Spinal cord (tissue), 9 donors: ENCODE measurements at regions not wholly inside any gene's neighbourhood (a gene's known extent, or its start where the extent isn't known, plus 50 kb on each side); places are given as distances from the start of the nearest gene placed in this dataset.
A peak's percentile ranks its signal among the peaks of the same experiment; 100 is the strongest.

ENCODE experiments used
- DNase-seq, 6 donors: peaks; one replicate each; pipeline versions ENCODE4 v3.0.0 to v3.0.0-alpha.2; 2013 to 2015; ENCODE audit warnings: low spot score in 6 of 6, low read depth in 4 of 6
- H3K27ac ChIP-seq: one replicate; pipeline ENCODE4 v1.5.1; 2013; ENCODE audit warnings: low read depth, low read length, control low read depth
- H3K27me3 ChIP-seq: one replicate; pipeline ENCODE4 v1.6.1; 2013; ENCODE audit warnings: low read length; ENCODE audit not compliant: control insufficient read depth, insufficient read depth
- H3K36me3 ChIP-seq: one replicate; pipeline ENCODE4 v1.6.1; 2013; ENCODE audit warnings: low read length; ENCODE audit not compliant: control insufficient read depth, insufficient read depth
- H3K4me1 ChIP-seq: one replicate; pipeline ENCODE4 v1.6.1; 2013; ENCODE audit warnings: low read length; ENCODE audit not compliant: control insufficient read depth, insufficient read depth
- H3K4me3 ChIP-seq: one replicate; pipeline ENCODE4 v1.5.1; 2013; ENCODE audit warnings: low read depth, low read length, control low read depth
- H3K9me3 ChIP-seq: one replicate; pipeline ENCODE4 v1.6.1; 2013; ENCODE audit warnings: low read length; ENCODE audit not compliant: control insufficient read depth, insufficient read depth
- WGBS: methylation state at CpG from one replicate; pipeline ENCODE4 v1.1.5; 2013; ENCODE audit warnings: missing lambda C conversion rate; ENCODE audit not compliant: insufficient coverage; 5-methylcytosine and 5-hydroxymethylcytosine counted together
- donor health status: healthy.

DNA sequence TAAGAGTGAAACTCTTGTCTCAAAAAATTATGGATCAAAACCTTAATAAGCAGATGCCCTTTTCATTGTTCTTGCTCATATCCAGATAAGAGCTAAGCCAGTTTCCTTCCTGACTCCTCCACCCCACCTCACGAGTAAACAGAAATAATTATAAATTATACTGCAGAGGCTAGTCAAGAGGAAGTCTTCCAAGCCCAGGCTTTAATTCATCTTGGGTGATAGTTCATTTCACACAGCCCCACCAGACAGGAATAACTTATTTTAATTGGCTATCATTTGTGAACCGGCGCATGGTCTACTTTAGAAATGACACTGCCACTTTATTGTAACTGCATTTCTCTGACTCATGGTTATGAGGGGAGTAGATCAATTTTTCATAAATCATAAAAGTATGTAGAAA lies 102.0 kb downstream of the BTBD3 start:
- WGBS = no CpG with 5 or more reads among the region's 3 CpGs
- H3K27me3 ChIP-seq = no peaks in the 10 kb centered on the region

DNA sequence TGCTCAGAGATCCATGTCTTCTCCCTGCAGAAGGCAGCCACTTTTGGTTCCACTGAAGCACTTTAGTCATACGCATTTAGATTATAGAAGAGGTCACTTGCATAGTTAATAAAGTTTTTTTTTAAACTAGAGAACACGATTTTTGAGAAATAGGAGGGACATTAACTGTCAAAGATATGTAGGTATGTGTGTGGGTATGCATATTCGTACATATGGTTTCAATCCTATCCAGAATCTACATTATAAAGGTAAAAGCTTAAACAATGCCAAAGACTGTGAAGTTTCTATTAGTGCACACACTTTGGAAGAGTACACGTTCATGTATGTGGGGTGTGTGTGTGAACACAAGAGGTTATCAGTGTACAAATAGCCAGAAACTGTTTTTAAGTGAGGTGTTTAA lies 103.2 kb downstream of the BTBD3 start:
- Histone ChIP-seq H3K4me3 (no peak overlapping the region), H3K27me3 (no peaks in the 10 kb centered on the region), H3K27ac (no peak overlapping the region), H3K4me1 (no peaks in the 10 kb centered on the region), H3K36me3 (no peaks in the 10 kb centered on the region), H3K9me3 (no peaks in the 10 kb centered on the region)
- 100% methylated on average over 1 of the region's 4 CpGs for WGBS
- DNase-seq = no peak

More for the DNA sequence above, 102.0 kb downstream of the BTBD3 start:
- Histone ChIP-seq H3K27ac (no peak overlapping the region), H3K4me3 (no peak overlapping the region), H3K4me1 (no peaks in the 10 kb centered on the region), H3K9me3 (no peaks in the 10 kb centered on the region), H3K36me3 (no peaks in the 10 kb centered on the region)
- DNase-seq = no peak

DNA sequence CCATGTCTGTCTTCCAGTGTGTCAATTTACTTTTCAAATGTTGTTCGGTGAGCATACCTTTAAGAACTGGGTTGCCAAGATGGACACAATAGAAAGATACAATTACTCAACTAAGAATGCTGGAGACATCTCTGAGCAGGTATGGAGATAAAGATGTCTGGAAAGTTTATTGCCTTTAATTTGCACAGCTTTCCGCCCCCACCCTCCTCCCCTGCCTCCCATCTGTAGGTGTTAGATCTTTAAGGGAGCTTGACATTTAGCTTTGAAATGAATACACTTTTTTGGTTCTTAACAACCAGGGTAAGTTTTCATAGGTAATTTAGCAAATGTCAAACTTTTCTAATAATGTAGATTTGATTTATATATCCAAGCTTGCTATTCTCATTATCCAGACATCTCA lies 104.4 kb downstream of the BTBD3 start:
- Histone ChIP-seq H3K4me3 (no peak overlapping the region), H3K9me3 (no peaks in the 10 kb centered on the region), H3K27ac (no peak overlapping the region), H3K27me3 (no peaks in the 10 kb centered on the region), H3K36me3 (no peaks in the 10 kb centered on the region), H3K4me1 (no peaks in the 10 kb centered on the region)
- DNase-seq = no peak
- WGBS = no CpG with 5 or more reads among the region's 2 CpGs

DNA sequence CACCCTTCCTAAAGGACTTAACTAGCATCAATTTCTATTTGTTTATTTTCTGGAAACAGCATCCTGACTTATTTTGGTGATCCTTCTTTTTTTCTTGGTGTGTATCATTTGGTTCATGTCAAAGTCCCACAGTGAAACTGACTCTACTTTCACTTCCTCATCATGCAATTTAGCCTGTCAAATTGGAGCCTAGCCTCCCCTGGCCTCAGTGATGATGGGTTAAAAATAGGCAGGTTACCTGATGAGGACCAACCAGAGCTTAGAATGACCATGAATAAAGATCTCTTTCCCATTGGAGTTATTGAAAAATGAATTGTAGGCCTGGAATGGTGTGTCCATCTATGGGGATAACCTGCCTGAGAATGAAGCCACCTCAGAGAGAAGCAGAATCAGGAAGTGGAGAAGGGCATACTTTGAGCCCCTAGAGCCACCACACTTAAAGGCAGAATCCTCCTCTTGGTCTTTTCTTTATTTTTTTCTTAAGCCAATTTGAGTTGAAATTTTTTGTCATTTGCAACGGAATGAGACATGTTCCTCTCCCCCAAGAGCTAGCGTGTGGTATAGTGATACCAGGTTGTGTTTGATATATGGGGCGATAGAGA lies 105.6 kb downstream of the BTBD3 start:
- H3K36me3 ChIP-seq = no peaks in the 10 kb centered on the region
- H3K9me3 ChIP-seq = no peaks in the 10 kb centered on the region
- no peak overlapping the region for H3K27ac ChIP-seq
- H3K4me3 ChIP-seq = no peak overlapping the region
- H3K4me1 ChIP-seq = no peaks in the 10 kb centered on the region
- no peak for DNase-seq
- 100% methylated on average over 3 of the region's 3 CpGs for WGBS
- no peaks in the 10 kb centered on the region for H3K27me3 ChIP-seq

DNA sequence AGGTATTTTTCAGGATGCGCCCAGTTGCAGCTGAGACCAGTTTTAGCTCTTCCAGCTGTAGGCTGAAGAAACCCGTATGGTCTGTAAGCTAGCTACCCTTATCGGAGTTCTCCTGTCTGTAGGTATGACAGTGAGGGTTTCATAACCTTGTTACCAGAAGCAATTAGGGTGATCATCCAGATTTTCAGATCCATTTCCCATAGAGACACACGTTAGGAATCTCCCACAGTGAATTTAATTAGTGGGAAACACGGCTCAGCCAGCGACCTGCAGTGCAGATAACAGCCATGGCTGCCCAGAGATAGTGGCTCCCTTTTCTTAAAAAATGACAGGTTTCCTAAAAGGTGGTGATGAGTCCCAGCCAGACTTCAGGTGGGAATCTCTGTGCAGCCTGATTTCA lies 111.1 kb downstream of the BTBD3 start:
- no peak overlapping the region for H3K4me3 ChIP-seq

DNA sequence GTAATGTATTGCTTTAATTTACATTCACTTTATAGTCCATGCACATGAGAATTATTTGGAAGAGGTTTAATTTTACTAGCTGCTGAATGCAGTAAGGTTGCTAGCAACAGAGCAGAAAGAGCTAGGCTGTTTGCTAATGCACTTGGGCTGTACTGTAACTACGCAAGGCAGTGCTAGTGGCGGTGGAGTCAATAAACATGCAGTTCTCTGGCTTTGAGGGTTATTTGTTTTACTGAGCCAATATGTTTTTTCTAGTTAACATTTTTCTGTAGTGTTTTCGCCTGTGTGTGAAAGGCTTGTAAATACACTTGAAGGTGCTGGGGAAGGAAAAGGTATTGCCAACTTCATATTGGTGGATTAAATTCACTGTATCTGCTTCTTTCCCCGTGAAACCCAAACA lies 112.8 kb downstream of the BTBD3 start:
- H3K4me1 ChIP-seq = no peaks in the 10 kb centered on the region
- peak in 2 of 6 donors; percentile 41 to 78 for DNase-seq
- no peak overlapping the region for H3K4me3 ChIP-seq
- H3K27ac ChIP-seq = no peak overlapping the region
- H3K36me3 ChIP-seq = no peaks in the 10 kb centered on the region
- 63% methylated on average over 2 of the region's 4 CpGs for WGBS
- H3K27me3 ChIP-seq = no peaks in the 10 kb centered on the region
- no peaks in the 10 kb centered on the region for H3K9me3 ChIP-seq

More for the DNA sequence above, 111.1 kb downstream of the BTBD3 start:
- DNase-seq = no peak
- no peaks in the 10 kb centered on the region for H3K9me3 ChIP-seq
- no peak overlapping the region for H3K27ac ChIP-seq
- 66% methylated on average over 5 of the region's 6 CpGs for WGBS
- H3K4me1 ChIP-seq = no peaks in the 10 kb centered on the region
- H3K36me3 ChIP-seq = no peaks in the 10 kb centered on the region
- H3K27me3 ChIP-seq = no peaks in the 10 kb centered on the region

DNA sequence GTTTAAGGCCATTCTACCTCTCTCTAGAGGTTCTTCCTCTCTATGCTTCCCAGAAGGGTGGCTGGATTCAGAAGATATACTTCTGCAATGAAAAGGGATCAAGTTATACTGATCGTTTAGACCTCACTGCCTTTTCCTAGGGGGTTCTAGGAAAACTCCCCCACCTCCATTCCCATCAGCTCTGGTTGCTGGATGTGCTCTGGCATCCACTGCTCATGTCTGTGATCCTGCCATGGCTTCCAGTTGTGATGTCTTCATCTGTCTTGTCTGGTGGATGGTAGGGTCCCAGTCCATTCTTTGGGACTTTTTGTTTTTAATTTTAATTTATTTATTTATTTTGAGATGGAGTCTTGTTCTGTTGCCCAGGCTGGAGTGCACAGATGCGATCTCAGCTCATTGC lies 118.4 kb downstream of the BTBD3 start:
- H3K9me3 ChIP-seq = no peaks in the 10 kb centered on the region
- H3K27me3 ChIP-seq = no peaks in the 10 kb centered on the region
- no peaks in the 10 kb centered on the region for H3K36me3 ChIP-seq
- DNase-seq = no peak
- no peak overlapping the region for H3K4me3 ChIP-seq
- no peaks in the 10 kb centered on the region for H3K4me1 ChIP-seq
- no peak overlapping the region for H3K27ac ChIP-seq
- 100% methylated on average over 1 of the region's 2 CpGs for WGBS

DNA sequence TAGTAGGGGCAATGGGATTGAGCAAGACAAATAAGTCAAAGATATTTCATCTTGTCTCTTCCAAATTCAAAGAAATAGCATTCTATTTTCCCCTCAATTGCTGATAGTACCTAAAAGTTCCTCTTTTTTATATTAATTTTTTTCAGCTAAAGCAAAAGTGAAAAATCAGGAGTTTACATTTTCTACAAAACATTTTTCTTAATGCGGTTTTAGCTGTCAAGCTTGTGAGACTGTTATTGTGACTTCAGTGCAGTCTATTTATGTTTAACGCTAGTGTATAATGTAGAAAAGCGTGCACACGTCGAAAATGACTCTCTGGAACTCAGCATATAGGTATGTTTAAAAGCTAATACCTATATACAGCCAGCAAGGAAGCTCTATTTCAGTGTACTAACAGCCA lies 119.8 kb downstream of the BTBD3 start:
- no peaks in the 10 kb centered on the region for H3K9me3 ChIP-seq
- H3K27ac ChIP-seq = no peak overlapping the region
- no peaks in the 10 kb centered on the region for H3K36me3 ChIP-seq
- WGBS = no CpG with 5 or more reads among the region's 5 CpGs
- H3K27me3 ChIP-seq = no peaks in the 10 kb centered on the region
- DNase-seq = no peak
- H3K4me3 ChIP-seq = no peak overlapping the region
- H3K4me1 ChIP-seq = no peaks in the 10 kb centered on the region

DNA sequence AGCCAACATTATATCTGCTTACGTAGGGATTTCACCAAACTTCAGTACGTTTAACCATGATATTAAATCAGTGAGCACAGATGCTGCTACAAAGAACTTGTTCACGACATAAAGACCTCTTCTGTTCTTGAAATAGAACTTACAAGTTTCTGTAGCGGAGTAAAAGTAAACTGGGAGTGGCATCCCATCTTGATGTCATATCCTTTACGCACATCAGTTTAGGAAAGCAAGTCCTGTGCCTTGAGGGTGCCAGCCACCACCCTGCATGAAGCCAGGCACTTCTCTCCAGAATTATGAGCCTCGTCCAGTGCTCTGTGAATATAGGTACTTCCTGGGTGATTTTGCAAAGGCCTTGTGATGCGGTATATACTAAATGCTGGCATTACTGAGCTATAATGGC lies 122.6 kb downstream of the BTBD3 start:
- no peak overlapping the region for H3K27ac ChIP-seq
- no peaks in the 10 kb centered on the region for H3K4me1 ChIP-seq
- H3K4me3 ChIP-seq = no peak overlapping the region
- 85% methylated on average over 4 of the region's 7 CpGs for WGBS
- DNase-seq = no peak
- no peaks in the 10 kb centered on the region for H3K9me3 ChIP-seq
- H3K27me3 ChIP-seq = no peaks in the 10 kb centered on the region
- H3K36me3 ChIP-seq = no peaks in the 10 kb centered on the region

DNA sequence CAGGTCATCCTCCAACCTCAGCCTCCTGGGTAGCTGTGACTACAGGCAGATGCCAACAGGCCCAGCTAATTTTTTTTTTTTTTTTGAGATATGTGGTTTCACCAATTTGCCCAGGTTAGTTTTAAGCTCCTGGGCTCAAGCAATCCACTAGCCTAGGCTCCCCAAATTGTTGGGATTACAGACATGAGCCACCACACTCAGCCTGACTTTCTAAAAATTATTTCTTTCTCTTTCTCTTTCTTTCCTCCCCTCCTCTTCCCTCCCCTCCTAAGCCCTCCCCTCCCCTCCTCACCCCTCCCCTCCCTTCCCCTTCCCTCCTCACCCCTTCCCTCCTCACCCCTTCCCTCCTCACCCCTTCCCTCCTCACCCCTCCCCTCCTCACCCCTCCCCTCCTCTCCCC lies 127.3 kb downstream of the BTBD3 start:
- no peak for DNase-seq
- no peaks in the 10 kb centered on the region for H3K36me3 ChIP-seq
- H3K9me3 ChIP-seq = no peaks in the 10 kb centered on the region
- H3K27ac ChIP-seq = no peak overlapping the region
- H3K27me3 ChIP-seq = no peaks in the 10 kb centered on the region
- H3K4me3 ChIP-seq = no peak overlapping the region
- H3K4me1 ChIP-seq = no peaks in the 10 kb centered on the region
